Spleen (tissue), 7 donors: ENCODE measurements at regions not wholly inside any gene's neighbourhood (a gene's known extent, or its start where the extent isn't known, plus 50 kb on each side); places are given as distances from the start of the nearest gene placed in this dataset.

ENCODE experiments used
- CTCF ChIP-seq, 11 experiments: fragments of 200-600 bp in 7 of 11; fragments of 450-650 bp in 4 of 11; sonication (generic) in 4 of 11; IDR thresholded peaks in 8 of 11; conservative IDR thresholded peaks in 3 of 11; 1 replicate in 7 of 11; 2 replicates in 4 of 11; pipeline versions ENCODE4 v1.4.0 to v1.8.0; 2016 to 2021; ENCODE audit warnings: antibody characterized with exemption in 11 of 11, inconsistent platforms in 4 of 11, mild to moderate bottlenecking in 1 of 11
- POLR2A ChIP-seq, 3 donors: fragments of 450-650 bp; IDR thresholded peaks; one replicate each; pipeline ENCODE4 v1.5.1; 2017; ENCODE audit warnings: antibody characterized with exemption in 3 of 3, mild to moderate bottlenecking in 1 of 3
- POLR2AphosphoS5 ChIP-seq, 3 donors: sonication (generic); formaldehyde crosslinking; IDR thresholded peaks; one replicate each; pipeline ENCODE4 v1.5.1; 2017; ENCODE audit warnings: antibody characterized with exemption in 3 of 3
- donor health status: DM: no; HTN: no; CAD: no; lungs with moderate emphysema.
- donor health status: DM: no; HTN: no; CAD: no.
- donor health status: DM: no; HTN: no; CAD: no.

DNA sequence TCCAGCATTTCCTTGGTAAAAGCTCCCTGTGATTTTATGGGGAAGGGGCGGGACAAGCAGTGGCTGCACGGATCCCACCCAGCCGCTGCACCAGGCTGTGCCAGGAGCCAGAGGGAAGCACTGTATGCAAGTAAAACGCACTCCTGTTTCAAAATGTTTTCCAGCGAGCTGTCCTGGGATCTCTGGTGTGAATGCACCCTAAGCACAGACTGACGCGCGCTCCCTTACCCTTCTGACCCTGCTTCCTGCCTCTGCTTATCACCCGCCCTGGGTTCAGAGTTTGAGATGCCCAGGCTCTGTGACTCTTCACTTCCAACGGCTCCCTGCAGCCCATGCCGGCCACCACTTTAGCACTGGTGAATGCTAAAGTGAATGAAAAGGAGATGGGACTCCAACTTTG lies 131.2 kb downstream of the RHOU start:
- TF ChIP-seq POLR2A (IDR thresholded peaks at IDR 0.05) (no peak), CTCF (IDR thresholded peaks at IDR 0.05 in 8 of 11, conservative IDR thresholded peaks at IDR 0.05 in 3 of 11) (no peak), POLR2AphosphoS5 (IDR thresholded peaks at IDR 0.05) (peak in 1 of 3 donors; percentile 9)
